HG02759 (cell line): ENCODE measurements at regions not wholly inside any gene's neighbourhood (a gene's known extent, or its start where the extent isn't known, plus 50 kb on each side); places are given as distances from the start of the nearest gene placed in this dataset.
"Not testable (repeated sequence)": the region's sequence is repeated elsewhere in the genome, so short reads cannot be mapped to it uniquely, and the experiment has no call there.

ENCODE experiments used
- ATAC-seq: cut with Tn5 transposase; IDR thresholded peaks from one replicate; pipeline ENCODE4 v1.9.1; 2021; ENCODE audit warnings: mild to moderate bottlenecking, moderate library complexity; ENCODE audit not compliant: unreplicated experiment

DNA sequence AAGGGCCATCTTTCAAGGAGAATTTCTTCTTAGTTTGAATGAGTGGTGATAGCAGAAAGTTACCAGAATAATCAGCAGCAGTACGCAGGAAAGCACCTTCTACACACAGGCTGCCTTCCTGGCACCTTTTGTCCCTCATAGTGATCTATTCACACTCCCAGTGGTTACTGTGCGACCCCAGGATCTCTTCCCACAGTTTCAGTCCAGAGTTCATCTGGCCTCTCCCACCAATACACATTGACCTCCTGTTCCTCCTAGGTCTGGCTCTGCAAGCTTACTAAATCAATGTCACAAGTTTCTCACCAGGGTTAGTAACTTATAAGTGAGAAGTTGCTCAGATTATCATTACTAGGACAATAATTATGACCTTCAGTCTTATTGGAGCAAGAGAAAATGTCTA, 99.1 kb upstream of the PIK3R1 start:
- ATAC-seq = no peak

DNA sequence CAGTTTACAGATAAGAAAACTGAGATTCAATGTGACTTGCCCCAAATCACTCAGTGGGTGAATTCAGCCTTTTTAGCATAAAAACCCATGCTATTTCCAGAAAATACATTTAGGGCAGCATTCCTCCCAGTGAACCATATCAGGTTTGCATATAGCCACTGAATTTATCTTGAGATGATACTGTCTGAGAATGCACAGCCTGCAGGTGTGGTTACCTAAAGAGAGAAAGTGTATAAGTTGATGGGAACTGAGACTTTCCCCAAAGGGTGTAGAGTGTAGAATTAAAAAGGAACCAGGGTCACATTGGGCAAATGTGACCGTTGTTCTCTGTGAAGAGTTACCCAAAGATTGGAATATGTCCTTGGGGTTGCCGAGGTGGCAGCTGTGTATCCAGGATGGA, 100.0 kb upstream of the PIK3R1 start:
- ATAC-seq = no peak

GRCh38 chr5:68114378-68115040, 101.0 kb upstream of the PIK3R1 start:
- no peak for ATAC-seq

GRCh38 chr5:68112658-68113057, 102.9 kb upstream of the PIK3R1 start:
- no peak for ATAC-seq

DNA sequence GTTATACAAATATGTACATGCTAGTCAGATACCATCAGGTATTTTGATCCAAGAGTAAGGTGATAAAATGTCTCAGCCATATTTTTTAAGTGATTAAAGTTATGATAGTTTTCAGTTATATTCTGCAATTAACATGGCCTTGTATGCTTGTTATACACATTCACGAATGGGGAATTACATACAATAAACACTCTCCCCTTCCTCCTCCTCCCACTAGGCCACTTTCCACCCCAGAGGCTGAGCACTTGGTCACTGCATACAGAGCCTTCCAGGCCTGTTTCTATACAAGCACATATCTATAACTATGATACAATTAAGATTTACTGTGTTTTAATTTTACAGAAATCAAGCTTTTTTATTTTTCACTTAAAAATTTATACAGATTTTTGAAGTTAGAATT, 104.7 kb upstream of the PIK3R1 start:
- ATAC-seq = no peak

DNA sequence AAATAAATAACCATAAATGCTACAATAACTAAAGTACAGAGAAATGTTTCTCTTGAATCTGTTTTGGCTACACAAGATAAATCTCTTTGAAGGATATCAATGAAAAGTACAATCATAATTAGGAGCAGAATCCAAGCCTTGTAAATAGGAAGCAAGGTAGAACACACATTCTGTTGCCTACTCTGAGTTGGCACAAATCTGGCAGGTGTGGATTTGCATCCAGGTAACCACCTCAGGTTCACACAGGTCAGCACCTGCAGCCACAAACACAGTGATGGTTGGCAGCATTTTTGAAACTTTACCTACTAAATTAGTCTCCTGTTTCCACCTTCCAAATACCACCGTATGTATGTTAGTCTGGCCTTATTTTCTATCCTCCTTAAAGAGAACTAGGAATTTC, 105.3 kb upstream of the PIK3R1 start:
- no peak for ATAC-seq

DNA sequence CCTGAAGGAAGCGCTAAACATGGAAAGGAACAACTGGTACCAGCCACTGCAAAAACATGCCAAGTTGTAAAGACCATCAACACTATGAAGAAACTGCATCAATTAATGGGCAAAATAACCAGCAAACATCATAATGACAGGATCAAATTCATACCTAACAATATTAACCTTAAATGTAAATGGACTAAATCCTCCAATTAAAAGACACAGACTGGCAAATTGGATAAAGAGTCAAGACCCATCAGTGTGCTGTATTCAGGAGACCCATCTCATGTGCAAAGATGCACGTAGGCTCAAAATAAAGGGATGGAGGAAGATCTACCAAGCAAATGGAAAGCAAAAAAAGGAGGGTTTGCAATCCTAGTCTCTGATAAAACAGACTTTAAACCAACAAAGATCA, 111.3 kb upstream of the PIK3R1 start:
- not testable (repeated sequence) for ATAC-seq

DNA sequence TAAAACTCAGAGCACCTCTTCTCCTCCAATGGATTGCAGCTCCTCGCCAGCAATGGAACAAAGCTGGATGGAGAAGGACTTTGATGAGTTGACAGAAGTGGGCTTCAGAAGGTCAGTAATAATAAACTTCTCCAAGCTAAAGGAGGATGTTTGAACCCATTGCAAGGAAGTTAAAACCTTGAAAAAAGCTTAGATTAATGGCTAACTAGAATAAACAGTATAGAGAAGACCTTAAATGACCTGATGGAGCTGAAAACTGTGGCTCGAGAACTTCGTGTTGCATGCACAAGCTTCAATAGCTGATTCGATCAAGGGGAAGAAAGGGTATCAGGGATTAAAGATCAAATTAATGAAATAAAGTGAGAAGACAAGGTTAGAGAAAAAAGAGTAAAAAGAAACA, 112.3 kb upstream of the PIK3R1 start:
- ATAC-seq = not testable (repeated sequence)

DNA sequence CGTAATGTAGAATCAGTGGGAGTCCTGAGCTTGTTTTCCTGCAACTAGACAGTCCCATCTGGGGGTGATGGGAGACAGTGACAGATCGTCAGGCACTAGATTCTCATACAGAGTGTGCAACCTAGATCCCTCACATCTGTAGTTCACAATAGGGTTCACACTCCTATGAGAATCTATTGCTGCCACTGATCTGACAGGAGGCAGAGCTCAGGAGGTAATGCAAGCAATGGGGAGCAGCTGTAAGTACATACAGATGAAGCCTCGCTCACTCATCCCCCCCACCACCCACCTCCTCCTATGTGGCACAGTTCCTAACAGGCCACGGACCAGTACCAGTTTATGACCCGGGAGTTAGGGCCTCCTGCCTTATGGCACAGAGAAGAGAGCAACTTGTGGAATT, 116.2 kb upstream of the PIK3R1 start:
- ATAC-seq = no peak

DNA sequence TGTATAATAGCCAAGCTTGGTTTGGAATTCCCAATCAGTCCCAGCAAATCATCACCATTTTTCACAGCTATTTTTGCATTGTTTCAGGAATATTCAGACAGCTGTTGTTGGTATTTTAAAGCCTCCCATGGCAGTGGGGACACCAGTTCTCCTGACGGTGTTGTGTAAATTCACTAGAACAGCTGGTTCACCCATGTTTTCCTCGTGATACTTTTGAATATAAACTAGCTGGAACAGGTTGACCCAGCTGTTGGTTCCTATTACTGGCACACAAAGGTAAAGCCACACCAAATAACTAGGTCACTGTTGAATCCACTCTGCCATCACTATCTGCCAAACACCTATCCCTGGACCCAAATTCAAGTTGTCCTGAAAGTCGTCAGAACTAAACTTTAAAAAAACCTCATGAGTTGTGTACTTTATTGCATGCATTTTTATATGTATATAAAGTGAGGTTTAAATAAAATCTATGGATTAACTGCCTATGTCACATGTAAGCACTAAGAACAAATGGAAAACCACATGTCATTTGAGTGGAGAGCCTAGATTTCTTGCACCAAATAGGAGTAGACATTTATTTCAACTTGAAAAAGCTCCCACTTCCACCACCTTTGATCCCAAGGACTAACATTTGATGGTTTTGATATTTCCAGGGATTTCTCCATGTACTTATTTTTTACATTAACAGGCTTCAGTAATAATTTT, 121.9 kb upstream of the PIK3R1 start:
- no peak for ATAC-seq

DNA sequence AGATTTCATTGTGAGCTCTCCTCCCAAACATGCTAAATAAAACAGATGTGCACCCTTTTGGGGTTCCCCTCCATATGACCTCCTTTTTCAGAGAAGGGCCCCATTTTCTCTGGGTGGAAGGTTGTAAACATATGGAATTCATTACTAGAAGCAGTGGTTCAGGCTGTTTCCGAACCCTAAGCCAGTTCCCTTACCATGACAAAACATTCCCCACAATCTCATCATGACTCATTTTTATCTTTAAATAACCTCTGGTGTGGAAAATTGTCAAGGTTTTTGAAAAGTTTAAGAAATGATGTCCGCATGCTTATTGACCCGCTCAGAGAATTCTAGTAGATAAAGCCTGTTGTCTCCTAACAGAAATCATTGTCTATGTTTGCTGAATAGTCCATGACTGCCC, 127.3 kb upstream of the PIK3R1 start:
- ATAC-seq = no peak

- ATAC-seq = no peak
Observed at GRCh38 chr5:68087866-68088265, 127.7 kb upstream of the PIK3R1 start.

GRCh38 chr5:68086857-68087256, 128.7 kb upstream of the PIK3R1 start:
- ATAC-seq = no peak

GRCh38 chr5:68086439-68086838, 129.1 kb upstream of the PIK3R1 start:
- no peak for ATAC-seq

DNA sequence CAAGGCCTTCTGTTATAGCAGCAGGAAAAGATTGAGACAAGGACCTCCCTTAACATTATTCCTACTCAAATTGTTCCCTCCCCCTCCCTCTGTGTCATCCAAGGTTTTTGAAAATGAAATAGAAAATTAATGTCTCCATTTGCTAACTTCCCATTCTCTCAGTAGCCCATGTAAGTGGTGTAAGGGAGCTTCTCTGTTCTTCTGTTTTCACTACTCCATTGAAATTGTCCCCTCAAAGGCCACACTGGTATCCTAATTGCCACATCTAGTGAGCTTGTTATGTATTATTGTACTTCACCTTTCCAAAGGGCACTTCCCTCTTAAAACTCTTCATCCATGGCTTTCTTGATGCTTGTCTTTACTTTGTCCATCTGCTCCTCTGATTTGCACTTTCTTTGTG, 131.2 kb upstream of the PIK3R1 start:
- ATAC-seq = no peak

- ATAC-seq = no peak
Observed at GRCh38 chr5:68080282-68081050, 135.1 kb upstream of the PIK3R1 start.

DNA sequence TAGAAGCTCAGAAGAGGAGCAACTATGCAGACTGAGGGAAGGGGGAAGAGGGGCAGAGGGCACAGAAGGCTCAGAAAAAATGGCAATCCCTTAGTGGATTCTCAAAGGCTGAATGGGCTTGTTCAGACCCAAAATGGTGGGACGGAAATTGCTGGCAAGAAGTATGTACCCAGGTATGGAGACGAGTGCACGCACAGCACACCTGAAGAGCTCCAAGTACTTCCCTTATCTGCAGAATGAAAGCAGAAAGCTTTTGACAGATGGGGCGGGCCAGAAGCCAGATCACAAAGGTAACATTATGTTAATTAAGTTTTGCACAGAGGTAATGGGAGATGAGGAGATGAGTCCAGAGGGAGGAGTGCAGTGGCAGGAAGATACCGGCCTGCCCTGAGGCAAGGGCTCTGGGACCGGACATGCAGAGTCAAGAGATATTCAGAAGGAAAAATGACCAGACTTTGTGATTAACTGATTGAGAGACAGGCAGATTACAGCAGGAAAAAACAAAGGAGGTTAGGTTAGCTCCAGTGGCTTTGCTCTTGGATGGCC, 138.1 kb upstream of the PIK3R1 start:
- ATAC-seq = no peak

- no peak for ATAC-seq
Observed at GRCh38 chr5:68074633-68075032, 140.9 kb upstream of the PIK3R1 start.

GRCh38 chr5:68074048-68074632, 141.4 kb upstream of the PIK3R1 start:
- no peak for ATAC-seq

- ATAC-seq = no peak
Observed at GRCh38 chr5:68071736-68072135, 143.8 kb upstream of the PIK3R1 start.

- ATAC-seq = no peak
Observed at GRCh38 chr5:68071282-68071632, 144.3 kb upstream of the PIK3R1 start.
